ENCODE measurements at regions not wholly inside any gene's neighbourhood (a gene's known extent, or its start where the extent isn't known, plus 50 kb on each side); places are given as distances from the start of the nearest gene placed in this dataset.

GRCh38 chr2:240207661-240208060 lies 67.2 kb upstream of the OTOS start:
- ATAC-seq (no peak), DNase-seq (ENCODE audit: low spot score) (no peak)
- intact Hi-C loops (cut with DNase I), result no loop called here

- DNase-seq (ENCODE audit: low spot score) (no peak), ATAC-seq (no peak)
- intact Hi-C loops (cut with DNase I), result no loop called here
These were observed 67.6 kb upstream of the OTOS start for GRCh38 chr2:240208096-240208495.

- intact Hi-C loops (cut with DNase I), result no loop called here
- ATAC-seq (no peak), DNase-seq (ENCODE audit: low spot score) (no peak)
These were observed 68.3 kb upstream of the OTOS start for GRCh38 chr2:240208631-240209211.

- no peak for ATAC-seq
- intact Hi-C loops (cut with DNase I), result no loop called here
- no peak for DNase-seq (ENCODE audit: low spot score)
These were observed 69.0 kb upstream of the OTOS start for GRCh38 chr2:240209493-240209892.

GRCh38 chr2:240210198-240210965 lies 69.9 kb upstream of the OTOS start:
- no peak for DNase-seq (ENCODE audit: low spot score)
- ATAC-seq, result no peak
- intact Hi-C loops (cut with DNase I), result no loop called here

- DNase-seq (ENCODE audit: low spot score) (no peak), ATAC-seq (no peak)
- intact Hi-C loops (cut with DNase I), result no loop called here
These were observed 70.6 kb upstream of the OTOS start for GRCh38 chr2:240211096-240211495.

- ATAC-seq (no peak), DNase-seq (ENCODE audit: low spot score) (no peak)
These were observed 71.4 kb upstream of the OTOS start for GRCh38 chr2:240211598-240212424.

GRCh38 chr2:240212425-240213225 lies 72.2 kb upstream of the OTOS start:
- intact Hi-C loops (cut with DNase I), result no loop called here
- ATAC-seq (no peak), DNase-seq (ENCODE audit: low spot score) (peak; percentile 51)

More at GRCh38 chr2:240211598-240212424, 71.4 kb upstream of the OTOS start:
- intact Hi-C loops (cut with DNase I), result no loop called here

GRCh38 chr2:240213226-240213475 lies 72.7 kb upstream of the OTOS start:
- DNase-seq (ENCODE audit: low spot score), result peak; percentile 23
- intact Hi-C loops (cut with DNase I), result no loop called here
- ATAC-seq, result no peak

- no peak for ATAC-seq
- DNase-seq (ENCODE audit: low spot score), result peak; percentile 39
- intact Hi-C loops (cut with DNase I), result no loop called here
These were observed 73.3 kb upstream of the OTOS start for GRCh38 chr2:240213476-240214421.

GRCh38 chr2:240214790-240215675 lies 74.6 kb upstream of the OTOS start:
- DNase-seq (ENCODE audit: low spot score), result peak; percentile 53

GRCh38 chr2:240215676-240216051 lies 75.2 kb upstream of the OTOS start:
- peak; percentile 40 for DNase-seq (ENCODE audit: low spot score)

More at GRCh38 chr2:240214790-240215675, 74.6 kb upstream of the OTOS start:
- intact Hi-C loops (cut with DNase I), result no loop called here
- ATAC-seq, result peak; percentile 28

GRCh38 chr2:240216167-240216566 lies 75.7 kb upstream of the OTOS start:
- ATAC-seq (no peak), DNase-seq (ENCODE audit: low spot score) (peak; percentile 38)
- intact Hi-C loops (cut with DNase I), result no loop called here

More at GRCh38 chr2:240215676-240216051, 75.2 kb upstream of the OTOS start:
- intact Hi-C loops (cut with DNase I), result no loop called here
- no peak for ATAC-seq

GRCh38 chr2:240217431-240218301 lies 77.2 kb upstream of the OTOS start:
- ATAC-seq (peak; percentile 24), DNase-seq (ENCODE audit: low spot score) (no peak)
- intact Hi-C loops (cut with DNase I), result no loop called here

GRCh38 chr2:240219208-240219890 lies 78.9 kb upstream of the OTOS start:
- ATAC-seq (no peak), DNase-seq (ENCODE audit: low spot score) (no peak)
- intact Hi-C loops (cut with DNase I), result no loop called here

GRCh38 chr2:240220371-240220770 lies 79.9 kb upstream of the OTOS start:
- ATAC-seq (no peak), DNase-seq (ENCODE audit: low spot score) (no peak)
- intact Hi-C loops (cut with DNase I), result no loop called here

Data from sciatic nerve (tissue), 2 donors.